ENCODE measurements at regions not wholly inside any gene's neighbourhood (a gene's known extent, or its start where the extent isn't known, plus 50 kb on each side); places are given as distances from the start of the nearest gene placed in this dataset.

DNA sequence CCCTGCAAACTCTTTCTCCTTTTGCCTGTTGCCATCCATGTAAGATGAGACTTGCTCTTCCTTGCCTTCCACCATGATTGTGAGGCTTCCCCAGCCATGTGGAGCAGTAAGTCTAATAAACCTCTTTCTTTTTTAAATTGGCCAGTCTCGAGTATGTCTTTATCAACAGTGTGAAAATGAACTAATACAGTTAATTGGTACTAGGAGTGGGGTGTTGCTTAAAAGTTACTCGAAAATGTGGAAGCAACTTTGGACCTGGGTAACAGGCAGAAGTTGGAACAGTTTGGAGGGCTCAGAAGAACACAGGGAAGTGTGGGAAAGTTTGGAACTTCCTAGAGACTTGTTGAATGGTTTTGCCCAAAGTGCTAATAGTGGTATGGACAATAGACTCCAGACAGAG, 359.2 kb upstream of the KHDRBS2 start:
- no peak overlapping the region for H3K27ac ChIP-seq
- DNase-seq = no peak
- H3K9me3 ChIP-seq = peaks cover 0 to 70% (median 36%) of the 10 kb centered on the region in 4 donors
- H3K27me3 ChIP-seq = no peaks in the 10 kb centered on the region
- H3K4me1 ChIP-seq = no peaks in the 10 kb centered on the region
- 48 to 63% (median 55%) methylated on average over 2 of the region's 2 CpGs for WGBS, 5 donors
- H3K36me3 ChIP-seq = no peaks in the 10 kb centered on the region
- intact Hi-C loops (cut with DNase I; ENCODE audit: low total_unique reads) = no loop called here
- no peak overlapping the region for H3K4me3 ChIP-seq
- TF ChIP-seq POLR2AphosphoS5 (IDR thresholded peaks at IDR 0.05) = no peak
- TF ChIP-seq EP300 (IDR thresholded peaks at IDR 0.05) = no peak
- TF ChIP-seq, protein P1, sequence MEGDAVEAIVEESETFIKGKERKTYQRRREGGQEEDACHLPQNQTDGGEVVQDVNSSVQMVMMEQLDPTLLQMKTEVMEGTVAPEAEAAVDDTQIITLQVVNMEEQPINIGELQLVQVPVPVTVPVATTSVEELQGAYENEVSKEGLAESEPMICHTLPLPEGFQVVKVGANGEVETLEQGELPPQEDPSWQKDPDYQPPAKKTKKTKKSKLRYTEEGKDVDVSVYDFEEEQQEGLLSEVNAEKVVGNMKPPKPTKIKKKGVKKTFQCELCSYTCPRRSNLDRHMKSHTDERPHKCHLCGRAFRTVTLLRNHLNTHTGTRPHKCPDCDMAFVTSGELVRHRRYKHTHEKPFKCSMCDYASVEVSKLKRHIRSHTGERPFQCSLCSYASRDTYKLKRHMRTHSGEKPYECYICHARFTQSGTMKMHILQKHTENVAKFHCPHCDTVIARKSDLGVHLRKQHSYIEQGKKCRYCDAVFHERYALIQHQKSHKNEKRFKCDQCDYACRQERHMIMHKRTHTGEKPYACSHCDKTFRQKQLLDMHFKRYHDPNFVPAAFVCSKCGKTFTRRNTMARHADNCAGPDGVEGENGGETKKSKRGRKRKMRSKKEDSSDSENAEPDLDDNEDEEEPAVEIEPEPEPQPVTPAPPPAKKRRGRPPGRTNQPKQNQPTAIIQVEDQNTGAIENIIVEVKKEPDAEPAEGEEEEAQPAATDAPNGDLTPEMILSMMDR (IDR thresholded peaks at IDR 0.05) = no peak
- TF ChIP-seq POLR2A (IDR thresholded peaks at IDR 0.05) = no peak

DNA sequence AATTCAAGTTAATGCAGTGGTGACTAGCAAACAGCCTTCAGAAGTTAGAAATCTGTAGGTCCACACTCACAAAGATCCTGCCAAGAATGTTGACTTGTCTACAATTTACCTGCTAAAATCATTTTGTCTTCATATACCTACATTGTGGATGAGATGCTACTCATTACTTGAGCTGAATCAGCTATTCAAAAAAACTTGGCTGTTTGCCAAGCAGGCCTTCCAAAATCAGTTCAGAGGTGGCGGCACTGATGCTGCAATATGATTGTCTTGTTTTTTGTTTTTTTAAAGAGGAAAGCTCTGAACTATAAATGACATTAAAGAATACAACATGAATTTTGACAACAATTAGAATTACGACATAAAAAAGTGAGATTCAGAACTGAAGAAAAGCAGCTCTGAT, 354.7 kb upstream of the KHDRBS2 start:
- Histone ChIP-seq H3K27me3 (no peaks in the 10 kb centered on the region), H3K4me3 (no peak overlapping the region), H3K9me3 (peaks cover 0 to 38% (median 23%) of the 10 kb centered on the region in 4 donors), H3K27ac (no peak overlapping the region), H3K4me1 (no peaks in the 10 kb centered on the region), H3K36me3 (no peaks in the 10 kb centered on the region)
- TF ChIP-seq POLR2AphosphoS5 (IDR thresholded peaks at IDR 0.05) (no peak), POLR2A (IDR thresholded peaks at IDR 0.05) (no peak), EP300 (IDR thresholded peaks at IDR 0.05) (no peak)
- TF ChIP-seq, protein P1 (IDR thresholded peaks at IDR 0.05) = no peak
- intact Hi-C loops (cut with DNase I; ENCODE audit: low total_unique reads) = no loop called here
- WGBS, 5 donors = 63 to 83% (median 79%) methylated on average over 2 of the region's 2 CpGs
- no peak for DNase-seq

DNA sequence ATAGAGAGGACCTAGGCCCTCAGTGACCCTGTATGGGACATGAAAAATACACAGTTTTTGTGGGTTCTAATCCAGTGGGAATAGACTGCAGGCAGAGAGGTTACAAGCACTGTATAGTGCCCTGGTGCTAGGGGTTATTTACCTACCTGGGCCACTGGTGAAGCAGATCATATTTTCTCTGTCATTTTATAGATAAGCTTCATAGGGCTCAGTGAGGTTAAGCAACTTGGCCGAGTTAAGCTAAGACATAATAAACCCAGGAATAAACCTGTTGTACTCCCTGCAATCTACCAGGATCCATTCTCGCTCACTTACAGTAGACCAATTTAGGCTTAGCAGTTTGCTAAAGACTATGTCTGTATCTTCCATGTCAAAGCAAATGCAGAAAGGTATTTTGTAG, 340.6 kb upstream of the KHDRBS2 start:
- no peak for TF ChIP-seq EP300 (IDR thresholded peaks at IDR 0.05)
- no peak for TF ChIP-seq POLR2AphosphoS5 (IDR thresholded peaks at IDR 0.05)
- TF ChIP-seq POLR2A (IDR thresholded peaks at IDR 0.05) = no peak
- TF ChIP-seq, protein P1 (IDR thresholded peaks at IDR 0.05) = no peak
- Histone ChIP-seq H3K27me3 (no peaks in the 10 kb centered on the region), H3K36me3 (no peaks in the 10 kb centered on the region), H3K27ac (no peak overlapping the region), H3K4me3 (no peak overlapping the region), H3K9me3 (no peaks in the 10 kb centered on the region), H3K4me1 (no peaks in the 10 kb centered on the region)
- WGBS, 5 donors = 58 to 67% (median 59%) methylated on average over 2 of the region's 2 CpGs
- no peak for DNase-seq
- intact Hi-C loops (cut with DNase I; ENCODE audit: low total_unique reads) = no loop called here

DNA sequence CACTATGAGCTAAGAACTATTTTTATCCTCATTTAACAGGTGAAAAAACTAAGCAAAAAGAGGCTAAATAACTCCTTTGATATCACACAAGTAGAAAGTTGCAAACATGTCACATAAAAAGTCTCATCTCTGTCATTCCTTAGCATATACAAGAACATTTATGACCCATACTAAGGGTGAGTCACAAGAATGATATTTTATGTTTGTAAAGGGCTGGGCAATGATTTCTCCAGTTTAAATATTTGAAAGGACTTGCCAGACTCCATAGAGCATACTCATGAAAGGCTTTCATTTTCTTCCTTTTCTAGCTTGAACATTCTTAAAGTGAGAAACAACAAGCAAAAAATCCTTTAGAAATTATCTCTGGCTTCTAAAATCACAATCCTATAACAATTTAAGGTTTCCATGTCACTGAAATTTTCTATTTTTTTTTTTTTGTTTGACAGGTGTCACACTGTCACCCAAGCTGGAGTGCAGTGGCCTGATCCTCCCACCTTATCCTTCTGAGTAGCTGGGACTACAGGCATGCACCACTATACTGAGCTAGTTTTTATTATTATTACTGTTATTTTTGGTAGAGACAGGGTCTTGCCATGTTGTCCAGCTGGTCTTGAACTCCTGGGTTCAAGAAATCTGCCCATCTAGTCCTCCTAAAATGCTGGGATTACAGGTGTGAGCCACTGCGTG, 338.0 kb upstream of the KHDRBS2 start:
- no peaks in the 10 kb centered on the region for H3K9me3 ChIP-seq
- H3K27me3 ChIP-seq = no peaks in the 10 kb centered on the region
- H3K36me3 ChIP-seq = no peaks in the 10 kb centered on the region
- H3K4me3 ChIP-seq = no peak overlapping the region
- DNase-seq = peak in 1 of 2 donors; percentile 13
- H3K27ac ChIP-seq = no peak overlapping the region
- H3K4me1 ChIP-seq = no peaks in the 10 kb centered on the region
- no peak for TF ChIP-seq POLR2AphosphoS5 (IDR thresholded peaks at IDR 0.05)
- no peak for TF ChIP-seq POLR2A (IDR thresholded peaks at IDR 0.05)
- TF ChIP-seq, protein P1 (IDR thresholded peaks at IDR 0.05) = no peak
- no peak for TF ChIP-seq EP300 (IDR thresholded peaks at IDR 0.05)
- intact Hi-C loops (cut with DNase I; ENCODE audit: low total_unique reads) = no loop called here
- 88 to 100% (median 93%) methylated on average over 1 of the region's 1 CpG for WGBS, 5 donors
